ENCODE measurements at regions not wholly inside any gene's neighbourhood (a gene's known extent, or its start where the extent isn't known, plus 50 kb on each side); places are given as distances from the start of the nearest gene placed in this dataset.

DNA sequence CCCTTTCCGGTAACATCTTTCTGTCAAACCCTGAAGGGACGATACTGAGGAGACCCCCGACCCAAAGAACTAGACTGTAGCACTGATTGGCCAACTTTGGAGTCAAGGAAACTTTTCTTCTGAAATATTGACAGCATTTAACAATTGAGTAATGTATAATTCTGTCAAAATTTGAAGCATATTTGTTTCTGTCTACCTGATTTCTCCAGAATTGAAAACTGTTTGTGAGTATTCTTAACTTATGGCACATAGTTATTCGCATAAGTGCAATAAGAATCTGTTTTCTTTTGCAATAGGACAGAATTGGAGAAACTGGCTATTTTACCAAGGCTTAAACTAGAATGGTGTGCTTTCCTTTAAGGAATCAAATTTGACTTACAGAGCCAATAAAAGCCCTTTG, 267.1 kb upstream of the FOXN3 start:
- H3K4me1 ChIP-seq (replicated peaks in 1 of 2; ENCODE audit: control insufficient read depth in 2 of 2, insufficient read depth in 2 of 2, low read length in 2 of 2) = no peaks in the 10 kb centered on the region
- H4K20me1 ChIP-seq (replicated peaks; ENCODE audit: control insufficient read depth, insufficient read depth, low read length) = no peaks in the 10 kb centered on the region
- H3K79me2 ChIP-seq (ENCODE audit: control insufficient read depth, insufficient read depth, low read length) = no peaks in the 10 kb centered on the region
- ChIA-PET POLR2A (no interaction called here), CTCF (ENCODE audit: low intra/inter-chr PET ratio) (no interaction called here)
- BruUV-seq (replicated peaks) = no TSS peak
- intact Hi-C loops (cut with micrococcal nuclease) = no loop called here
- in situ Hi-C loops (cut with MboI) = no loop called here
- H3K27ac ChIP-seq (ENCODE audit: extremely low read depth, low read depth, low read length) = no peak overlapping the region
- FAIRE-seq (no peak), DNase-seq (ENCODE audit: extremely low read depth in 1 of 4, low spot score in 3 of 4) (no peak), ATAC-seq (no peak)
- H3K27me3 ChIP-seq (ENCODE audit: control insufficient read depth in 2 of 2, insufficient read depth in 2 of 2, low read length in 2 of 2) = no peaks in the 10 kb centered on the region
- no peaks in the 10 kb centered on the region for H3K9me3 ChIP-seq (replicated peaks; ENCODE audit: control insufficient read depth, insufficient read depth, low read depth, low read length)
- WGBS (ENCODE audit: insufficient coverage, low coverage, missing lambda C conversion rate) = 0% methylated on average over 4 of the region's 4 CpGs
- no peak overlapping the region for H2AFZ ChIP-seq (ENCODE audit: low read depth, low read length)
- H3K36me3 ChIP-seq (ENCODE audit: control insufficient read depth, insufficient read depth, low read length) = no peaks in the 10 kb centered on the region
- no peak overlapping the region for H3K4me3 ChIP-seq
- no peak overlapping the region for H3K4me2 ChIP-seq (ENCODE audit: insufficient read depth, low read length)
- no peak overlapping the region for H3K9ac ChIP-seq (ENCODE audit: insufficient read depth in 1 of 2, low read depth in 2 of 2, low read length in 2 of 2)
- TF ChIP-seq GATA2 (CRISPR knock-in tag; IDR thresholded peaks at IDR 0.05) = no peak
- no peak for TF ChIP-seq RBBP5 (IDR thresholded peaks at IDR 0.05; ENCODE audit: borderline replicate concordance, insufficient read depth, low read length, poor library complexity, severe bottlenecking)
- TF ChIP-seq MCM3 (IDR thresholded peaks at IDR 0.05) = no peak
- TF ChIP-seq ZNF23 (CRISPR knock-in tag; IDR thresholded peaks at IDR 0.05) = no peak
- TF ChIP-seq, protein P1, sequence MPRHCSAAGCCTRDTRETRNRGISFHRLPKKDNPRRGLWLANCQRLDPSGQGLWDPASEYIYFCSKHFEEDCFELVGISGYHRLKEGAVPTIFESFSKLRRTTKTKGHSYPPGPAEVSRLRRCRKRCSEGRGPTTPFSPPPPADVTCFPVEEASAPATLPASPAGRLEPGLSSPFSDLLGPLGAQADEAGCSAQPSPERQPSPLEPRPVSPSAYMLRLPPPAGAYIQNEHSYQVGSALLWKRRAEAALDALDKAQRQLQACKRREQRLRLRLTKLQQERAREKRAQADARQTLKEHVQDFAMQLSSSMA (CRISPR knock-in tag; IDR thresholded peaks at IDR 0.05) = no peak
- TF ChIP-seq NR1H2 (CRISPR knock-in tag; IDR thresholded peaks at IDR 0.05) = no peak
- no peak for TF ChIP-seq TFAM (CRISPR knock-in tag; conservative IDR thresholded peaks at IDR 0.05)
- no peak for TF ChIP-seq HCFC1 (IDR thresholded peaks at IDR 0.05; ENCODE audit: low read depth, low read length)
- no peaks in the 10 kb centered on the region for H3K9me1 ChIP-seq (ENCODE audit: control insufficient read depth, insufficient read depth, low read length)
